Liver (tissue), 3 donors: ENCODE measurements at regions not wholly inside any gene's neighbourhood (a gene's known extent, or its start where the extent isn't known, plus 50 kb on each side); places are given as distances from the start of the nearest gene placed in this dataset.

Source experiments
- CTCF ChIP-seq: fragments of 150-350 bp; IDR thresholded peaks from 2 replicates; pipeline ENCODE4 v1.5.1; 2017; ENCODE audit warnings: improper control_type of control experiment, low read depth, low read length; ENCODE audit not compliant: missing input control
- RAD21 ChIP-seq, 2 donors: IDR thresholded peaks; 2 replicates each; pipeline ENCODE4 v1.6.1; 2016; ENCODE audit warnings: antibody characterized with exemption in 2 of 2, mild to moderate bottlenecking in 2 of 2
- REST ChIP-seq: IDR thresholded peaks from 2 replicates; pipeline ENCODE4 v1.6.1; 2016; ENCODE audit warnings: antibody characterized with exemption, mild to moderate bottlenecking
- RXRA ChIP-seq, 2 donors: IDR thresholded peaks; 2 replicates each; pipeline ENCODE4 v1.6.1; 2017 to 2018; ENCODE audit warnings: antibody characterized with exemption in 2 of 2, mild to moderate bottlenecking in 1 of 2
- SP1 ChIP-seq: IDR thresholded peaks from 2 replicates; pipeline ENCODE4 v1.6.1; 2018; ENCODE audit warnings: antibody characterized with exemption, mild to moderate bottlenecking
- YY1 ChIP-seq: IDR thresholded peaks from 2 replicates; pipeline ENCODE4 v1.6.1; 2016; ENCODE audit warnings: antibody characterized with exemption, mild to moderate bottlenecking
- ZBTB33 ChIP-seq: IDR thresholded peaks from 2 replicates; pipeline ENCODE4 v1.6.1; 2016; ENCODE audit warnings: antibody characterized with exemption
- donor health status: healthy.
- donor health status: healthy.

GRCh38 chr1:163935738-163936374 is 614.1 kb downstream of the NUF2 start:
- TF ChIP-seq CTCF (no peak), RXRA (IDR thresholded peaks at IDR 0.05) (no peak), REST (no peak), SP1 (no peak), YY1 (no peak), ZBTB33 (no peak), RAD21 (IDR thresholded peaks at IDR 0.05) (no peak)
